ENCODE measurements at regions not wholly inside any gene's neighbourhood (a gene's known extent, or its start where the extent isn't known, plus 50 kb on each side); places are given as distances from the start of the nearest gene placed in this dataset.

GRCh38 chr12:112664569-112664968 lies 127.0 kb upstream of the RPH3A start:
- TF ChIP-seq EZH2 (IDR thresholded peaks at IDR 0.05) (no peak), CTCF (IDR thresholded peaks at IDR 0.05) (no peak), EZH2phosphoT487 (IDR thresholded peaks at IDR 0.05) (no peak)

Measured in neural progenitor cell (in vitro differentiated cells).